Smooth muscle cell (in vitro differentiated cells): ENCODE measurements at regions not wholly inside any gene's neighbourhood (a gene's known extent, or its start where the extent isn't known, plus 50 kb on each side); places are given as distances from the start of the nearest gene placed in this dataset.

Experiments used
- DNase-seq: peaks from one replicate; lab custom pipeline; 2025; ENCODE audit not compliant: unreplicated experiment; lab: John Stamatoyannopoulos, UW
- H2AFZ ChIP-seq: fragments of 200-600 bp; sonication (generic); 2 replicates; pipeline ENCODE4 v1.6.0; 2016; ENCODE audit warnings: antibody characterized with exemption, low read depth, mild to moderate bottlenecking
- H3F3A ChIP-seq: fragments of 200-600 bp; sonication (generic); 2 replicates; pipeline ENCODE4 v1.6.0; 2017; ENCODE audit warnings: antibody characterized with exemption, low read depth
- H3K27ac ChIP-seq: fragments of 200-600 bp; sonication (generic); 2 replicates; pipeline ENCODE4 v1.5.1; 2016; ENCODE audit warnings: low read depth, mild to moderate bottlenecking
- H3K27me3 ChIP-seq: fragments of 200-600 bp; sonication (generic); 2 replicates; pipeline ENCODE4 v1.6.1; 2016; ENCODE audit warnings: low read depth, mild to moderate bottlenecking
- H3K36me3 ChIP-seq: fragments of 200-600 bp; sonication (generic); 2 replicates; pipeline ENCODE4 v1.5.1; 2016; ENCODE audit warnings: low read depth
- H3K4me1 ChIP-seq: fragments of 200-600 bp; sonication (generic); 2 replicates; pipeline ENCODE4 v1.5.1; 2016; ENCODE audit warnings: low read depth
- H3K4me2 ChIP-seq: fragments of 200-600 bp; sonication (generic); 2 replicates; pipeline ENCODE4 v1.6.0; 2016; ENCODE audit warnings: mild to moderate bottlenecking
- H3K4me3 ChIP-seq: fragments of 200-600 bp; sonication (generic); 2 replicates; pipeline ENCODE4 v1.5.1; 2016; ENCODE audit warnings: mild to moderate bottlenecking
- H3K79me2 ChIP-seq: fragments of 200-600 bp; sonication (generic); 2 replicates; pipeline ENCODE4 v1.6.0; 2016; ENCODE audit warnings: low read depth, mild to moderate bottlenecking
- H3K9ac ChIP-seq: fragments of 200-600 bp; sonication (generic); 2 replicates; pipeline ENCODE4 v1.6.0; 2016; ENCODE audit warnings: low read depth
- H3K9me3 ChIP-seq: fragments of 200-600 bp; sonication (generic); replicated peaks from 2 replicates; pipeline ENCODE4 v1.5.1; 2016; ENCODE audit warnings: low read depth
- H4K20me1 ChIP-seq: fragments of 200-600 bp; sonication (generic); 2 replicates; pipeline ENCODE4 v1.6.0; 2016; ENCODE audit warnings: low read depth
- WGBS: methylation state at CpG from one replicate; pipeline ENCODE4 v1.1.7; 2016; ENCODE audit warnings: low lambda C conversion rate; 5-methylcytosine and 5-hydroxymethylcytosine counted together
- TF ChIP-seq, protein P1 (sequence below): fragments of 200-600 bp; sonication (generic); IDR thresholded peaks from 2 replicates; pipeline ENCODE4 v1.5.1; 2017; ENCODE audit warnings: borderline replicate concordance, mild to moderate bottlenecking, antibody characterized with exemption; ENCODE audit not compliant: insufficient read depth, poor library complexity, severe bottlenecking

DNA sequence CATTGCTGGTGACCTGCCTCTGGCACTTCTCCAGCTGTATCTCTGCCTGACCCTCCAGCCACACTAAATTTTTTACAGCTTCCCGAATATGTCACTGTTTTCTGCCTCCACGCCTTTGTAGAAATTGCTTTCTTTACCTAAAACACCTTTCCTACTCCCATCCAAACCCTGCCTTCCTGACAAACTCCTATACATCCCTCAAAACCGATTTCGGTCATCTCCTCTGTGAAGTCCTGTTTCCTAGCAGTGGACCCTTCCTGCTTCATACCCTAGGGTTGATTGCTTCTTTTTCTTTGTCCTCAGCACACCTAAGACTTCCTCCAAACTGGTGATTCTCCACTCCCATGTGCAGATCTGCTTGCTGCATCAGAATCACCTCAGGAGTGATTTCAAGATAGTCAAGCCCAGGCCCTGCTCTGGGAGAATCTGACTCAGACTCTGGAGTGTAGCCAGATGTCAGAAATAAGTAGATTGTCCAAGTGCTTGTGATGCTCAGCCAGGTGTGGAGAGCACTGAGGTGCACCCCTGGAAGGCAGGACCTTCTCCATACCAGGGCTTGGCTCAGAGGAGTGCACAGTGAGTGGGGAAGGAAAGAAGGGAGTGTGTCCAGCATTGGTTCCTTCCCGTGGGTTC is 184.2 kb downstream of the COPRS start:
- TF ChIP-seq, protein P1, sequence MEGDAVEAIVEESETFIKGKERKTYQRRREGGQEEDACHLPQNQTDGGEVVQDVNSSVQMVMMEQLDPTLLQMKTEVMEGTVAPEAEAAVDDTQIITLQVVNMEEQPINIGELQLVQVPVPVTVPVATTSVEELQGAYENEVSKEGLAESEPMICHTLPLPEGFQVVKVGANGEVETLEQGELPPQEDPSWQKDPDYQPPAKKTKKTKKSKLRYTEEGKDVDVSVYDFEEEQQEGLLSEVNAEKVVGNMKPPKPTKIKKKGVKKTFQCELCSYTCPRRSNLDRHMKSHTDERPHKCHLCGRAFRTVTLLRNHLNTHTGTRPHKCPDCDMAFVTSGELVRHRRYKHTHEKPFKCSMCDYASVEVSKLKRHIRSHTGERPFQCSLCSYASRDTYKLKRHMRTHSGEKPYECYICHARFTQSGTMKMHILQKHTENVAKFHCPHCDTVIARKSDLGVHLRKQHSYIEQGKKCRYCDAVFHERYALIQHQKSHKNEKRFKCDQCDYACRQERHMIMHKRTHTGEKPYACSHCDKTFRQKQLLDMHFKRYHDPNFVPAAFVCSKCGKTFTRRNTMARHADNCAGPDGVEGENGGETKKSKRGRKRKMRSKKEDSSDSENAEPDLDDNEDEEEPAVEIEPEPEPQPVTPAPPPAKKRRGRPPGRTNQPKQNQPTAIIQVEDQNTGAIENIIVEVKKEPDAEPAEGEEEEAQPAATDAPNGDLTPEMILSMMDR: no peak
- H3K9ac ChIP-seq: no peak overlapping the region
- H4K20me1 ChIP-seq: no peaks in the 10 kb centered on the region
- no peaks in the 10 kb centered on the region for H3K27me3 ChIP-seq
- no peaks in the 10 kb centered on the region for H3K4me1 ChIP-seq
- H3K79me2 ChIP-seq: no peaks in the 10 kb centered on the region
- H3K4me2 ChIP-seq: peak overlapping the region; percentile 42
- H3F3A ChIP-seq: peaks cover 9% of the 10 kb centered on the region
- H3K9me3 ChIP-seq: no peaks in the 10 kb centered on the region
- WGBS: 74% methylated on average over 5 of the region's 5 CpGs
- no peak for DNase-seq
- no peak overlapping the region for H3K27ac ChIP-seq
- H3K36me3 ChIP-seq: no peaks in the 10 kb centered on the region
- no peak overlapping the region for H2AFZ ChIP-seq
- no peak overlapping the region for H3K4me3 ChIP-seq

DNA sequence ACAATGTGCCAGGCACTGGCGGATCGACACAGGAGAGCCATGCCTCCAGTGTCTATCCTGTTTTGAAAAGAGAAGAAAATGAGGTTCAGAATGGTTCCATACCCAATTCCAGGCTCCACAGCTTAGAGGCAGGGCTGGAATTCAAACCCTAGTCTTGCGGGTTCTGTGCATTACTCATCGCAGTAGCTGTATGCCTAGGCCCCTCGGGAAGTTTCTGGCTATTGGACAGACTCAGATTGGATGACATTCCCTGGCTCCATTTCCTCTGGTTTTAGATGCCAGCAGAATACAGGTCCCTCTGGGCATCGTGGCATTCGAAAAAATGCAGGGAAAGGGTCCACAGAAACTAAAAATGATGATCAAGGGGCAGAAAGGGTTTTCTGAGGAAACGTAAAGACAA is 184.7 kb downstream of the COPRS start:
- peak overlapping the region; percentile 14 for H3K27ac ChIP-seq
- no peaks in the 10 kb centered on the region for H3K36me3 ChIP-seq
- WGBS: 50% methylated on average over 8 of the region's 8 CpGs
- TF ChIP-seq, protein P1: no peak
- H3K9ac ChIP-seq: no peak overlapping the region
- no peaks in the 10 kb centered on the region for H3K9me3 ChIP-seq
- peak overlapping the region; percentile 42 for H3K4me2 ChIP-seq
- no peak overlapping the region for H2AFZ ChIP-seq
- DNase-seq: no peak
- peaks cover 9% of the 10 kb centered on the region for H3F3A ChIP-seq
- no peaks in the 10 kb centered on the region for H3K27me3 ChIP-seq
- no peaks in the 10 kb centered on the region for H3K4me1 ChIP-seq
- H3K79me2 ChIP-seq: no peaks in the 10 kb centered on the region
- no peak overlapping the region for H3K4me3 ChIP-seq
- H4K20me1 ChIP-seq: no peaks in the 10 kb centered on the region

- WGBS: 93% methylated on average over 8 of the region's 8 CpGs
- Histone ChIP-seq H3K27me3 (no peaks in the 10 kb centered on the region), H3K9ac (no peak overlapping the region), H3F3A (peaks cover 9% of the 10 kb centered on the region), H3K4me3 (no peak overlapping the region), H3K9me3 (no peaks in the 10 kb centered on the region), H2AFZ (no peak overlapping the region), H3K27ac (no peak overlapping the region), H3K36me3 (no peaks in the 10 kb centered on the region), H3K4me2 (no peak overlapping the region), H3K4me1 (no peaks in the 10 kb centered on the region), H4K20me1 (no peaks in the 10 kb centered on the region), H3K79me2 (no peaks in the 10 kb centered on the region)
- DNase-seq: no peak
- TF ChIP-seq, protein P1: no peak
Measured at GRCh38 chr17:31673076-31673475, 186.0 kb downstream of the COPRS start.

DNA sequence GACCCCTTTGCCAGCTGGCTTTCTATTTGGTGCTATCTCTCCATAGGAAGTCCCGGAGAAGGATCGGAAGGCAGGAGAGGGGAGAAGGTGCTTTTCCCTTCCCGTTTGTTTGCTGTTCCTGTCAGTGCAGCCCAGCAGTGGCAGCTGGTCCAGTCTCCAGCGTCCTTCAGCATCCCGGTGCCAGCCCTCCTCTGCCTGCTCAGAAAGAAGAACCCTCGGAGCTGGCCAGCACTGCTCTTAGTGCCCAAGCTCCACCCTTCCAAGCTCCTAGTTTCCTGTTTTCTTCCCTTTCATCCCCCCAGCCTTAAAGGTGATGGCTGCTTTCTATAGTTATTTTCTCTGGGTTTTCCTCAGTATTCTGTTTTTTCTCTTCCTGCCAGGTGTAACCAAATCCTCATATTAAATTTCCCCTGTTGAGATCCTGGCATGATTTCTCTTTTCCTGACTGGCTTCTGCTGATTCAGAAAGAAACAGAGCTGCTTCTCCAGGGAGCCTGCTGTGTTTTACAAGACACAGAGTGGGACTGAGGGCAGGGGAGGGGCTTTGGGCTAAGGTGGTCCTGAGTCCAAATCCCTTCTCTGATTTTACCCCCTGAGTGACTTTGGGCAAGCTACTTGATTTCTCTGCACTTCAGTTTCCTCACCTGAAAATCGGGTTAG is 186.8 kb downstream of the COPRS start:
- H3F3A ChIP-seq: peaks cover 9% of the 10 kb centered on the region
- H3K79me2 ChIP-seq: no peaks in the 10 kb centered on the region
- WGBS: 70% methylated on average over 7 of the region's 7 CpGs
- no peak for DNase-seq
- H3K4me1 ChIP-seq: no peaks in the 10 kb centered on the region
- no peak overlapping the region for H2AFZ ChIP-seq
- H4K20me1 ChIP-seq: no peaks in the 10 kb centered on the region
- no peaks in the 10 kb centered on the region for H3K36me3 ChIP-seq
- no peaks in the 10 kb centered on the region for H3K9me3 ChIP-seq
- no peak overlapping the region for H3K27ac ChIP-seq
- no peak overlapping the region for H3K4me2 ChIP-seq
- H3K27me3 ChIP-seq: no peaks in the 10 kb centered on the region
- H3K9ac ChIP-seq: no peak overlapping the region
- H3K4me3 ChIP-seq: no peak overlapping the region
- TF ChIP-seq, protein P1: no peak
